ENCODE measurements at regions not wholly inside any gene's neighbourhood (a gene's known extent, or its start where the extent isn't known, plus 50 kb on each side); places are given as distances from the start of the nearest gene placed in this dataset.
"Not testable (repeated sequence)": the region's sequence is repeated elsewhere in the genome, so short reads cannot be mapped to it uniquely, and the experiment has no call there.

- H3K27me3 Mint-ChIP-seq (ENCODE audit: low read depth in 2 of 2): no peaks in the 10 kb centered on the region
- no peak for DNase-seq
- no peak overlapping the region for H3K27ac ChIP-seq (ENCODE audit: low read length)
- H3K27me3 ChIP-seq (ENCODE audit: control insufficient read depth, insufficient read depth, low read length): no peaks in the 10 kb centered on the region
- no peak for TF ChIP-seq CTCF (IDR thresholded peaks at IDR 0.05)
- no peaks in the 10 kb centered on the region for H3K36me3 ChIP-seq (ENCODE audit: control insufficient read depth, insufficient read depth, low read length)
- no peaks in the 10 kb centered on the region for H3K4me1 Mint-ChIP-seq
- H3K4me1 ChIP-seq (ENCODE audit: control insufficient read depth, insufficient read depth, low read length): no peaks in the 10 kb centered on the region
- H3K36me3 Mint-ChIP-seq: no peaks in the 10 kb centered on the region
- no peak overlapping the region for H3K4me3 Mint-ChIP-seq
- ATAC-seq: no peak
- H3K9me3 Mint-ChIP-seq: peaks cover 6 to 14% of the 10 kb centered on the region in 2 donors
- intact Hi-C loops (cut with micrococcal nuclease): no loop called here
- H3K27ac Mint-ChIP-seq: no peak overlapping the region
- H3K9me3 ChIP-seq (ENCODE audit: control insufficient read depth, insufficient read depth, low read length): peaks cover 13% of the 10 kb centered on the region
- no peak overlapping the region for H3K4me3 ChIP-seq (ENCODE audit: low read length)
- 73% methylated on average over 4 of the region's 4 CpGs for WGBS (ENCODE audit: insufficient coverage)
Measured at GRCh38 chr1:194420706-194421105, 1234.3 kb upstream of the B3GALT2 start.

- Mint-ChIP-seq H3K27ac (no peak overlapping the region), H3K36me3 (no peaks in the 10 kb centered on the region), H3K9me3 (peaks cover 8 to 14% of the 10 kb centered on the region in 2 donors), H3K27me3 (ENCODE audit: low read depth in 2 of 2) (no peaks in the 10 kb centered on the region), H3K4me3 (no peak overlapping the region), H3K4me1 (no peaks in the 10 kb centered on the region)
- peaks cover 13% of the 10 kb centered on the region for H3K9me3 ChIP-seq (ENCODE audit: control insufficient read depth, insufficient read depth, low read length)
- no peak for DNase-seq
- ATAC-seq: no peak
- no peaks in the 10 kb centered on the region for H3K4me1 ChIP-seq (ENCODE audit: control insufficient read depth, insufficient read depth, low read length)
- no peaks in the 10 kb centered on the region for H3K36me3 ChIP-seq (ENCODE audit: control insufficient read depth, insufficient read depth, low read length)
- TF ChIP-seq CTCF (IDR thresholded peaks at IDR 0.05): no peak
- intact Hi-C loops (cut with micrococcal nuclease): no loop called here
- H3K4me3 ChIP-seq (ENCODE audit: low read length): no peak overlapping the region
- no peaks in the 10 kb centered on the region for H3K27me3 ChIP-seq (ENCODE audit: control insufficient read depth, insufficient read depth, low read length)
- WGBS (ENCODE audit: insufficient coverage): 76% methylated on average over 1 of the region's 1 CpG
- H3K27ac ChIP-seq (ENCODE audit: low read length): no peak overlapping the region
Measured at GRCh38 chr1:194419721-194420120, 1233.3 kb upstream of the B3GALT2 start.

GRCh38 chr1:194410756-194411155 lies 1224.3 kb upstream of the B3GALT2 start:
- no CpG with 5 or more reads among the region's 1 CpG for WGBS (ENCODE audit: insufficient coverage)
- Histone ChIP-seq H3K27ac (ENCODE audit: low read length) (no peak overlapping the region), H3K27me3 (ENCODE audit: control insufficient read depth, insufficient read depth, low read length) (no peaks in the 10 kb centered on the region), H3K9me3 (ENCODE audit: control insufficient read depth, insufficient read depth, low read length) (no peaks in the 10 kb centered on the region), H3K36me3 (ENCODE audit: control insufficient read depth, insufficient read depth, low read length) (no peaks in the 10 kb centered on the region), H3K4me3 (ENCODE audit: low read length) (no peak overlapping the region), H3K4me1 (ENCODE audit: control insufficient read depth, insufficient read depth, low read length) (no peaks in the 10 kb centered on the region)
- no peak overlapping the region for H3K4me3 Mint-ChIP-seq
- intact Hi-C loops (cut with micrococcal nuclease): no loop called here
- H3K27ac Mint-ChIP-seq: no peak overlapping the region
- TF ChIP-seq CTCF (IDR thresholded peaks at IDR 0.05): no peak
- H3K27me3 Mint-ChIP-seq (ENCODE audit: low read depth in 2 of 2): no peaks in the 10 kb centered on the region
- peaks cover 13 to 23% of the 10 kb centered on the region in 2 donors for H3K9me3 Mint-ChIP-seq
- peaks cover 9% of the 10 kb centered on the region for H3K36me3 Mint-ChIP-seq
- DNase-seq: no peak
- no peak for ATAC-seq
- H3K4me1 Mint-ChIP-seq: no peaks in the 10 kb centered on the region

GRCh38 chr1:194407238-194407637 lies 1220.8 kb upstream of the B3GALT2 start:
- H3K9me3 Mint-ChIP-seq: peaks cover 13 to 19% of the 10 kb centered on the region in 2 donors
- H3K36me3 ChIP-seq (ENCODE audit: control insufficient read depth, insufficient read depth, low read length); H3K27ac Mint-ChIP-seq; H3K27me3 ChIP-seq (ENCODE audit: control insufficient read depth, insufficient read depth, low read length); H3K36me3 Mint-ChIP-seq; H3K27ac ChIP-seq (ENCODE audit: low read length); H3K27me3 Mint-ChIP-seq (ENCODE audit: low read depth in 2 of 2); H3K4me1 Mint-ChIP-seq; H3K4me1 ChIP-seq (ENCODE audit: control insufficient read depth, insufficient read depth, low read length); H3K4me3 ChIP-seq (ENCODE audit: low read length); H3K9me3 ChIP-seq (ENCODE audit: control insufficient read depth, insufficient read depth, low read length); intact Hi-C loops (cut with micrococcal nuclease); H3K4me3 Mint-ChIP-seq; DNase-seq; ATAC-seq: not testable (repeated sequence)
- 95% methylated on average over 2 of the region's 2 CpGs for WGBS (ENCODE audit: insufficient coverage)

Measured in natural killer cell (primary cell).